GM18868 (cell line): ENCODE measurements at regions not wholly inside any gene's neighbourhood (a gene's known extent, or its start where the extent isn't known, plus 50 kb on each side); places are given as distances from the start of the nearest gene placed in this dataset.
A peak's percentile ranks its signal among the peaks of the same experiment; 100 is the strongest.
"Not testable (repeated sequence)": the region's sequence is repeated elsewhere in the genome, so short reads cannot be mapped to it uniquely, and the experiment has no call there.

Experiments used
- ATAC-seq: cut with Tn5 transposase; IDR thresholded peaks from one replicate; pipeline ENCODE4 v1.9.1; 2021; ENCODE audit warnings: mild to moderate bottlenecking, moderate library complexity; ENCODE audit not compliant: unreplicated experiment

GRCh38 chr13:30816736-30817135 is 81.4 kb downstream of the ALOX5AP start:
- no peak for ATAC-seq

- ATAC-seq = no peak
These were observed 83.1 kb downstream of the ALOX5AP start for GRCh38 chr13:30818323-30818960.

DNA sequence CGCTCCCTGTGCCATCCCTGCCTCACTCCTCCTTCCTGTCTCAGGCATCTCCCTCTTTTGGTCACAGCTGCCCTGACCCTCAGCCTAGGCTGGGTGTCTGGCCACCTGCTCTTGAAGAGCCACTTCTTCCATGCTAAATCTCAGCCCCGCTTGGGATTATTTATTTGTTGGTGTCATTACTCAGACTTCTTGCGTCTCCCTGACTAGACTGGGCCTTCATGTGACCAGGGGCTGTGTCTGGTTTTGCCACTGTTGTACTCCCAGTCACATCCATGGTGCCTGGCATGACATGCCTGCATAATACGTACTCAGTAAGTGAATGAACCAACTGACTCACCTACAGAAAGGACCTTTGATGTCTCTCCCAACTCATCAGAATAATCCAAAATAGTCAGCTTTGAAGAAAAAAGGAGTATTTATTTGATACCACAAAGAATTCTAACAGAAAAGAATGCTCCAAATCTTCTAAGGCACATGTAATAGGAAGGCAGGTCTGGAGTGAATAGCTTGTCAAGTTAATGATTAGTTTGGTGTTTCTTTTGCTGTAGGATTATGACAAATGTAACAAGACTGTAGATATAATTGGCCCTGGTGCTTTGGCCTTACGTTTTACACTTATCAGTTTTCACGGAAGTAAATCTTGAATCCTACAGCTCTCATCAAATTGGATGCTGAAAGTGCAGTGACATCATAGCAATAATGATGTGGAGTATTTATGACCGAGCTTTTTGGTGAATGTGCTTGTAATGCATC is 84.0 kb downstream of the ALOX5AP start:
- ATAC-seq = no peak

- ATAC-seq = no peak
These were observed 84.7 kb upstream of the MEDAG start for GRCh38 chr13:30821421-30821820.

- no peak for ATAC-seq
These were observed 81.4 kb upstream of the MEDAG start for GRCh38 chr13:30824651-30825050.

DNA sequence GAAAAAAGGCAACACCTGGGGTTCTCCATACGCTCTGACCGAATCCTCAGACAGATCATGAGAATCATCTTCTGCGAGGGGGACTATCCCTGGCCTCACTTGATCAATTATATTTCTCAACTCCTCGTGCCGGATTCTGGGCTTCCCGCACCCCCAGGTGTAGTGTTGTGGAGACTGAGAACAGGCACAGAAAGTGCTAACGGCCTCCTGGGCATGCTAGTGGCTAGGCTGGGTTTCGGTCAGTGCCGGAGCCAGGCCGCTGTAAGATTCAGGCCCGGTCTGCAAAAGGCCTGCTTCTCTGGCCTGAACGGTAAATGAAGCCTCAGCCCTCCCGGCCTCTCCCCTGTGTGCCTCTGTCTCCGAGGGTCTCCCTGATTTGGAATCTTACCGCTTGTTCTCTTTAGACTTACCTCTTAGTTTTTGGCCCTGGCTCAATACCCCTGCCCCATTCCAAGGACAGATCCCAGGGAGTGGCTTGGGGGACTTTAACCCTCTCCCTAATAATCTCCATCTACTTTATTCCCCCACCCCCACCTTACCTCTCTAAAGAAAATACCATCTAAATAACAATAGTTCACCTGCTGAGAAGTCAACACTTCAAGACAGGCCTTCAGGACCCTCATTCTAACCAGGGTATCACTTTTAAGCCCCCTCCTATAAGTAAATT is 79.0 kb upstream of the MEDAG start:
- no peak for ATAC-seq

DNA sequence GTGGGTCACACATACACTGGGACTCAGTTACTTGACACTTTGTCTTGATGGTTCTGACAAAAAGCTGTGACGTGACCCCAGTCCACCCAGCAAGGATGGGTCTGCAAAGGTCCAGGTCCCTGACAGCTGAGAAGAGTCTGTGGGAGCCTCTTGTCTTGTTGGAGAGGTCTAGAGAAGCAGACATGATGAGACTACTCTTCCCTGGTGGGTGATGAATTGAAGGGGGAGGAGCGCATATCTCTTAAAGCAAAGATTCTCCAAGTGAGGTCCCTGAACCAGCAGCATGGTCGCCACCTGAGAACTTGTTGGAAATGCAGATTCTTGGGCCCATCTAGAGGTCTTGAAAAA is 78.5 kb upstream of the MEDAG start:
- no peak for ATAC-seq

DNA sequence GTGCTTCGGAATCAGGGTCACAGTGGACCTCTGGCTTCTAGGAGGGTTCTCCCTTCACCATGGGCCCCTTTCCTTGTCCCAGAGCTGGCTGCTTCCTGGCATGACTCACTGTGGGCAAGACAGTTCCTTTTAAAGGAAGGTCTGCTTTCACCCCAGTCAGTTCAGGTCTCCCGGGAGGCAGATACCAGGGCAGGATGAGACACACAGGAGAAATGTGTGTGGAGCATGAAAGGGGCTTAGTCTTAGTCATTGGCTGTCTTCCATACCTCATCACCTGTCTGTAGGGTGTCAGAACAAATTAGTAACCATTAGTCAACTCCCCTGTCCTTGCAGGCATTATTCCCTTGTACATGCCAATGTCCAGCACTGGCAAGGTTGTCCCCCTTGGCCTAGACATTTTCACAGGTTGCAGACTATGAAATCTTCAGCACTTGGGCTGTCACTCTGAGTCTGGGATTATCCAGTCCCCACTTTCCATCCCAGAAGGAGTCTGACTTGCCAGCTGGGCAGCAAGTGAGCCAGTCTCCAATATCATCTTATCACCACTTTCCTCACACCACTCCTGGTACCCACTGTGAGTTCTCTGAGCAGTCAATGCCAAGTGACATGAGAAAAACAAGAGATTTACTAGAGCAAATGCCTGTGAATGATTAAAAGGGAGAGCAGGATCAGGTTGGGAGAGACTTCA is 76.8 kb upstream of the MEDAG start:
- ATAC-seq = no peak

DNA sequence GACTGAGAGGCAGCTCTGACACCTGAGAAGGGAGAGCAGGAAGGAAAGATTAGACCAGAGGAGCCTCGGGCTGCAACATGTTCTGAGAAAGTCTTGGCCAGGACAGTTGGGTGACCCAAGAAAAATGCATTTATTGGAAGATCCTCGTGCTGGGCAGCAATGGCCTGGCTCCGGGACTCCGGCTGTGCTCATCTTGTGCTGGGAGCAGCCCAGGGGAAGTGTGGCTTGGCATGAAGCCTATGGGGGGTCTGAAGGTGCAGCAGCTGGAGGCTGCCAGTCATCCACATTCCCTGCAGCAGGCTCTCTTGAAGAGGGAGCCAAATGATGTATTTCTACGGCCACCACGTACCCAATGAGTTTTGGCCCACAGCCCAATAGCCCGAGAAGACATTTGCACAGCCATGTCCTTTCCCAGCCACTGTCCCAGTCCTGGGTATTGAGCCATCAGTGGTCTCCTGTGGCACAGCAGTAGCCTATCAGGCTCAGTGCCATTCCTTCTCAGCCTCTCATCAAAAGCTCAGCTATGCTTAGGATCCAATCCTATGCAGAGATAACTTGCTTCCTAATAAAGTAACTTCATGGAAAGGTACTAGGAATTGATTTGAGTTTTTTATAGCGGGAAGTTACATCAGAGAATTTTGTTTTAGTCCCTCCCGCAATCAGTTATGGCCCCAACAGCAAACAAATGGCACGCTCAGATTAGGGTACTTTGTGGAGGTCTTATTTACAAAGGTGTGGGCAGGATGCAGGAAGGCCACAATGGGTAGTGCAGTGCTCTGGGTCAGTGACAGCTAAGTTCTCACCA is 76.0 kb upstream of the MEDAG start:
- no peak for ATAC-seq

GRCh38 chr13:30830638-30830965 is 75.5 kb upstream of the MEDAG start:
- no peak for ATAC-seq

GRCh38 chr13:30831515-30831914 is 74.6 kb upstream of the MEDAG start:
- ATAC-seq = no peak

GRCh38 chr13:30832377-30832776 is 73.7 kb upstream of the MEDAG start:
- ATAC-seq = no peak

DNA sequence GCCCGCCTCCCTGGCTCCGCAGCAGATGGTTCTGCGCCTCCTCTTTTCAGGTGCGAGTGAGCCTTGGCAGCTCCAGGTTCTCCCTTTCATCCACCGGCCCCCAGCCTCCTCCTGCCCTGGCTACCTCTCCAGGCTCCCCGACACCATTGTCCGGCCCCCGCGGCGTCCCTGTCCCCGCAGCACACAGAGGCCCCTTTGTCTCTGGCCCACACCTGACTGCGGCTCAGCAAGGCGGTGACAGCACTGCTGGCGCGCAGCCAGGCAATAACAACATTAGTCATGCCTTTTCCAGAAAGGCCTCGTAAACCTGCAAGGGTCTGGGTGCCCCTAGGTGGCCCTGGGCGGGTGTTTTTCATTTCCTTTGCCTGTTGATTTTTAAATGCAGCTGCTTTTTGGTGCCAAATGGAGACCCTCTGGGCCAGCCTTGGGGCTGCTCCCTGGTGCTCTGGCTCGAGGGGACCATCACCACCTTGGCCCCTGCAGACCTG is 73.2 kb upstream of the MEDAG start:
- ATAC-seq = peak; percentile 65

GRCh38 chr13:30835442-30835841 is 70.6 kb upstream of the MEDAG start:
- ATAC-seq = no peak

DNA sequence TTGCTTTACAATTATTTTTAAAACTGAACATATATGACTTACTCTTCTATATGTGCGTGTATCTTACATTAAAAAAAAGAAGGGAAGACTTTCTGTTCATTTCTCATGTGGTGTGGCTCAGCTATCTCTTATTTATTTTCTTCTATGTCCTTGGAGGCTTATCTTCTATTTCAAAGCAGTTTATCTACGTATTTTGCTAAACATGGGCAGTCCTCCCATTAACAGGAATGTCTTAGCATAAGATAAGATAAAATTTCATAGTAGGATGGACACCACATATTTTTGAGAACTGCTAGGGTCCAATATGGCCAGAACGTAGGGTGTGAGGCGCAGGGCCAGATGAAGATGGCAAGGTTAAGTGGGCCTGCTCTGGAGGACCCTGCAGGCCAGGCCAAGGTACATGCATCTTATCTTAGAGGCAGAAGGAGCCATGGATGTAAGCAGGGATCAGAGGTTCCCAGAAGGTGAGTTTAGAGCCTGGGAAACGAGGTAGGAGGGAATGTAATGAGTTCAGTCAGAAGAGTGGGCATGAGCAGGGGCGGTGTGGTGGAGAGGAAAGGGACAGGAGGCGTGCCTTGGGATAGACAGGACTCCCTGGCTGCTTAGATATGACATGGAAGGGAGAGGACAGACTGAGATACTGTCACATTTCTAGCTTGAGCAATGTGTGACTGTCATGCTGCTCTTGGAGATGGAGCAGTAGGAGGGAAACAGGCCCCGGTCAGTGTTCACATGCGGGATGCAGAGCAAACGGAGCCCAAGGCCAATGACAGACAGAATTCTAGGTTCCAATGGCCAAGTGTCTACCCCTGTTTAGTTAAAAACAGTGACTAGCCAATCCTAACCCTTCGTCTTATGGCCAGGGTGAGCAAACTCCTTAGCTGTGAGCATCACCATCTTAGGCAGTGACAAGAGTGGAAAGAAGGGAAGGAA is 68.6 kb upstream of the MEDAG start:
- no peak for ATAC-seq

- not testable (repeated sequence) for ATAC-seq
These were observed 66.4 kb upstream of the MEDAG start for GRCh38 chr13:30839636-30840035.

DNA sequence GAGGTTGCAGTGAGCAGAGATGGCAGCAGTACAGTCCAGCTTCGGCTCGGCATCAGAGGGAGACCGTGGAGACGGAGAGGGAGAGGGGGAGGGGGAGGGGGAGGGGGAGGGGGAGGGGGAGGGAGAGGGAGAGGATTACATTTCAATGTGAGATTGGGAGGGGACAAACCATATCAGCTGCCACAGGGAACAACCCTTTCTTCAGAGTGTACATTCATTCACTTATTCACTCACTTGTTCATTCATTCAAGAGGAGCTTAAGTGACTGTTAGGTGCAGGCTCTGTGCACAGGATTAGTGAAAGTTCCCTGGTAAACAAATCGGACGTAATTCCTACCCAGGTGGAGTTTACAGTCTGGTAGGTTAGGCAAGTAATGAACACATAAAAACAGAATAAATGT is 65.6 kb upstream of the MEDAG start:
- no peak for ATAC-seq

GRCh38 chr13:30841154-30841553 is 64.9 kb upstream of the MEDAG start:
- no peak for ATAC-seq

GRCh38 chr13:30843548-30843947 is 62.5 kb upstream of the MEDAG start:
- no peak for ATAC-seq
